Activated naive CD8-positive, alpha-beta T cell treated with anti-CD3 and anti-CD28 coated beads, Interleukin-2, amount 50 U/mL, for 24 hours (primary cell): ENCODE measurements at regions not wholly inside any gene's neighbourhood (a gene's known extent, or its start where the extent isn't known, plus 50 kb on each side); places are given as distances from the start of the nearest gene placed in this dataset.
"Not testable (repeated sequence)": the region's sequence is repeated elsewhere in the genome, so short reads cannot be mapped to it uniquely, and the experiment has no call there.

Source experiments
- ATAC-seq: fragments of 150-1000 bp; cut with Tn5 transposase; one replicate; pipeline ENCODE4 v1.10.0; 2021
- DNase-seq: peaks from one replicate; pipeline ENCODE4 v3.0.0; 2021
- H3K27ac Mint-ChIP-seq: one replicate; pipeline ENCODE4 v1.8.0; 2021; ENCODE audit warnings: mild to moderate bottlenecking, mixed read lengths
- H3K27me3 Mint-ChIP-seq: one replicate; pipeline ENCODE4 v1.8.0; 2021; ENCODE audit warnings: mixed read lengths
- H3K36me3 Mint-ChIP-seq: one replicate; pipeline ENCODE4 v1.8.0; 2021; ENCODE audit warnings: low read depth, mixed read lengths
- H3K4me1 Mint-ChIP-seq: one replicate; pipeline ENCODE4 v1.8.0; 2021; ENCODE audit warnings: mixed read lengths
- H3K4me3 Mint-ChIP-seq: one replicate; pipeline ENCODE4 v1.8.0; 2021; ENCODE audit warnings: mild to moderate bottlenecking, moderate library complexity, mixed read lengths
- H3K9me3 Mint-ChIP-seq: one replicate; pipeline ENCODE4 v1.8.0; 2021; ENCODE audit warnings: mixed read lengths

DNA sequence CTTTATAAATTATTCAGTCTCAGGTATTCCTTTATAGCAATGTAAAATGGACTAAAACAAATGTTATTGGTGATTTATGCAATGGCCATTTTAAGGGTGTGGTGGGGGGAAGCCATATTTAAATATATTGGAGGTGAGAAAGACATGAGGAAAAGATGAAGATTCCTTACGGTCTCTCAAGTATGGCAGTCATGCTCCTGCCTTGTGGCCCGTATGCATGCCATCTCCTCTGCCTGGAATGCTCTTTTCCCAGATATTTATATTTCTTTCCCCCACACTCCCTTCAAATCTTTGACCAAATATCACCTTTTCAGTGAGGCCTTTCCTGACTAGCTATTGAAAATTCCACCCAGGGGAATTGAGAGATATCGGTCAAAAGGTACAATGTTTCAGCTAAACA, 206.0 kb downstream of the POTEM start:
- H3K9me3 Mint-ChIP-seq, H3K36me3 Mint-ChIP-seq, H3K27ac Mint-ChIP-seq, ATAC-seq, H3K4me1 Mint-ChIP-seq, H3K4me3 Mint-ChIP-seq, H3K27me3 Mint-ChIP-seq, DNase-seq: not testable (repeated sequence)

DNA sequence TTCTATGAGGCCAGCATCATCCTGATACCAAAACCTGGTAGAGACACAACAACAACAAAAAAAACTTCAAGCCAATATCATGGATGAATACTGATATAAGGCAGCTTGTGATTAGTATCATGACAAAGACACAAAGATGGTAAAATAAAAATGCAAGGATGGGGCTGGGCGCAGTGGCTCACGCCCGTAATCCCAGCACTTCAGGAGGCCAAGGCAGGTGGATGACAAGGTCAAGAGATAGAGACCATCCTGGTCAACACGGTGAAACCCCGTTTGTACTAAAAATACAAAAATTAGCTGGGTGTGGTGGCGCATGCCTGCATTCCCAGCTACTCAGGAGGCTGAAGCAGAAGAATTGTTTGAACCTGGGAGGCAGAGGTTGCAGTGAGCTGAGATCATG, 210.2 kb downstream of the POTEM start:
- H3K27me3 Mint-ChIP-seq, H3K9me3 Mint-ChIP-seq, H3K36me3 Mint-ChIP-seq, H3K4me3 Mint-ChIP-seq, H3K27ac Mint-ChIP-seq, ATAC-seq, DNase-seq, H3K4me1 Mint-ChIP-seq: not testable (repeated sequence)

DNA sequence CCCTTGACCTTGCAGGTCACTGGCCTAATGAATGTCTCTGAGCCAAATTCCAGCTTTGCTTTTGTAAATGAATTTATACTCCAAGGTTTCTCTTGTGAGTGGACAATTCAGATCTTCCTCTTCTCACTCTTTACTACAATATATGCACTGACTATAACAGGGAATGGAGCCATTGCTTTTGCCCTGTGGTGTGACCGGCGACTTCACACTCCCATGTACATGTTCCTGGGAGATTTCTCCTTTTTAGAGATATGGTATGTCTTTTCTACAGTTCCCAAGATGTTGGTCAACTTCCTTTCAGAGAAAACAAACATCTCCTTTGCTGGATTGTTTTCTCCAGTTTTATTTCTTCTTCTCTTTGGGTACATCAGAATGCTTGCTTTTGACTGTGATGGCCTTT, 213.1 kb downstream of the POTEM start:
- not testable (repeated sequence) for H3K36me3 Mint-ChIP-seq, ATAC-seq, DNase-seq, H3K27me3 Mint-ChIP-seq, H3K4me3 Mint-ChIP-seq, H3K9me3 Mint-ChIP-seq, H3K4me1 Mint-ChIP-seq, H3K27ac Mint-ChIP-seq

DNA sequence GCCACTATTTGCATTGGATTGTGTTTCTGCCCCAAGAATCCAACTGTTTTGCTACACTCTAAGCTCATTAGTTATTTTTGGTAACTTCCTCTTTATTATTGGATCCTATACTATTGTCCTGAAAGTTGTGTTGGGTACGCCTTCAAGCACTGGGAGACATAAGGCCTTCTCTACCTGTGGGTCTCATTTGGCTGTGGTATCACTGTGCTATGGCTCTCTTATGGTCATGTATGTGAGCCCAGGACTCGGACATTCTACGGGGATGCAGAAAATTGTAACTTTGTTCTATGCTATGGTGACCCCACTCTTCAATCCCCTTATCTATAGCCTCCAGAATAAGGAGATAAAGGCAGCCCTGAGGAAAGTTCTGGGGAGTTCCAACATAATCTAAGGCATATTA, 213.6 kb downstream of the POTEM start:
- not testable (repeated sequence) for H3K9me3 Mint-ChIP-seq, H3K4me1 Mint-ChIP-seq, H3K36me3 Mint-ChIP-seq, H3K27me3 Mint-ChIP-seq, H3K27ac Mint-ChIP-seq, H3K4me3 Mint-ChIP-seq, DNase-seq, ATAC-seq

DNA sequence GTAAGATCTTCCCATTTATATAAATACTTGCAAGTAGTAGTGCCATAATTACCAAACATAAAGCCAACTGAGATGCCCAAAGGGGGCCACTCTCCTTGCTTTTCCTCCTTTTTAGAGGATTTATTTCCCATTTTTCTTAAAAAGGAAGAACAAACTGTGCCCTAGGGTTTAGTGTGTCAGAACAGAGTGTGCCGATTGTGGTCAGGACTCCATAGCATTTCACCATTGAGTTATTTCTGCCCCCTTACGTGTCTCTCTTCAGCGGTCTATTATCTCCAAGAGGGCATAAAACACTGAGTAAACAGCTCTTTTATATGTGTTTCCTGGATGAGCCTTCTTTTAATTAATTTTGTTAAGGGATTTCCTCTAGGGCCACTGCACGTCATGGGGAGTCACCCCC, 227.9 kb downstream of the POTEM start:
- H3K27me3 Mint-ChIP-seq, ATAC-seq, H3K9me3 Mint-ChIP-seq, H3K36me3 Mint-ChIP-seq, H3K4me3 Mint-ChIP-seq, H3K4me1 Mint-ChIP-seq, H3K27ac Mint-ChIP-seq, DNase-seq: not testable (repeated sequence)

DNA sequence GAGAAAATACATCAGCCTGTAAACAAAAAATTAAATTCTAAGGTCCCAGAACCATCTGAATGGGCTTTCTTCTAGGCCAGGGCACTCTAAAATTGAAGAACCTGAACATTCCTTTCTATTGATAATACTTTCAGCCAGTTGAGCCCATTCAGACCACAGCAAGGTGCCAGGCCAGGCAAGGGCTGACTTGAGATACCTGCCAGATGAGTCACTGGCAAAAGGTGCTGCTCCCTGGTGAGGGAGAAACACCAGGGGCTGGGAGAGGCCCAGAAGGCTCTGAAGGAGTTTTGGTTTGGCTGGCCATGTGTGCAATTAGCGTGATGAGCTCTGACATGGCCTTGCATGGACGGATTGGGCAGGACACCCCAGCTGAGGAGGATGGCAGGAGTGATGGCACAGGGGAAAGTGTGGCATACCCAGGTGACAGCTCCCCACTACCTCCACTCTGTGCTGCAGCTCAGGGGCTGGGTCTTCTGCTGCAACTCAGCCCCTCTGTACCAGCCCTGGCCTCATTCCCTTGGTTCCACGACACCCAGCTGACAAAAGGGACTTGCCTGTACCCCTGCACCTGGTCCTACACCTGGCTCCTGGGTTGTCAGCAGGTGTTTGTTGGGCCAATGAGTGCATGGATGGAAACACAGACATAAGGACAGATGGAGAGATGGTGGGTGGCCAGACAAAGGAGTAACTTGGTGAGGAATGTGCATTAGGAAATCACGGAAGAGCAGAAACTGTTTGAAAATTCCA, 230.4 kb downstream of the POTEM start:
- H3K9me3 Mint-ChIP-seq, H3K4me1 Mint-ChIP-seq, H3K27me3 Mint-ChIP-seq, ATAC-seq, DNase-seq, H3K4me3 Mint-ChIP-seq, H3K36me3 Mint-ChIP-seq, H3K27ac Mint-ChIP-seq: not testable (repeated sequence)

DNA sequence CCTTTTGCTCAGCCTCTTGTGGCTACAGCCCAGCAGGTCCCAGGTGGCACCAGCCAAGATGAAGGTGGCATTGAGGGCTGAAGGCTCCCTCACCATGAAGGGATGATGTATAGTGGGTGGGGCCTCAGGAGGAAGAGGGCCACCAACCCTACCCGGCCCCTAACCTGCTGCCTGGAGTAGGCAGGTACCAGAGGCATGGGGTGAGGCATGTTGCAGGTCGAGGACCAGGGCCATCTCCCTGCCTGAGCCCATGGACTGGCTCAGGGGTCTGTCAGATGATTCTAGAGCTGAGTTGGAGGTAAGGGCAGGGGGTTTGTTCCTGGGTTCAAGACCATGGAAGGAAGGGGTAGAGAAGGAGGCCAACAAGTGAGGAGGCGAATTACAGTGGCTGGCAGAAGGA, 231.1 kb downstream of the POTEM start:
- H3K4me1 Mint-ChIP-seq, H3K27ac Mint-ChIP-seq, H3K27me3 Mint-ChIP-seq, H3K9me3 Mint-ChIP-seq, ATAC-seq, H3K36me3 Mint-ChIP-seq, H3K4me3 Mint-ChIP-seq, DNase-seq: not testable (repeated sequence)

DNA sequence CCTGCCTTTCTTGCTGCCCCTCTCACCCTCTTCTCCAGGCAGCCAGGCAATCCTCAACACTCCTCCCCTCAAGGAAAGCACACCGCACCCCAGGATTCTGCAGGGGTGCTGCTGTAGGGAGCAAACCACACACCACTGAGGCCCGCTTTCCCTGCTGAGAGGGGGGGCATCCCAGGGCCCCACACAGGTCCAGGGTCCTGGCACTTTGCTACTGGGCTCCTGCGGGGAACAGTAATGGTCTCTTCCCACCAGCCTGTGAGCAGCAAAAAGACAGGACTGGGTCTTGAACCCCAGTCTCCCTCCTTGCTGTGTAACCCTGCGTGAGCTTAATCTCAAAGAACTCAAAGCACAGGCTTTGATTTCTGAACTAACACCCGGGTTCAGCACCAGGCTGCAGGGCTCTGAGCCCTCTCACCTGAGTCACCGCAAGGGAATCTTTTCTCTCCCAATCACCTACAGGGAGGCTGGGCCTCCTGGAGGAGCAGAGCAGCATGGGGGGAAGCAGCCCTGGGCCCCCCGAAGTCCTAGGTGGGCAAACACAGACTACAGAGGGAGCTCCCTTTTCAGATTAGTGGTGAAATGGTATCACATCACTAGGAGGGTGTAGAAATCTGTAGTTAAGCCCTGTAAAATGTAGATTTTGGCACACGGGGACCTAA, 232.6 kb downstream of the POTEG start:
- not testable (repeated sequence) for DNase-seq, H3K9me3 Mint-ChIP-seq, ATAC-seq, H3K4me1 Mint-ChIP-seq, H3K4me3 Mint-ChIP-seq, H3K27ac Mint-ChIP-seq, H3K36me3 Mint-ChIP-seq, H3K27me3 Mint-ChIP-seq

DNA sequence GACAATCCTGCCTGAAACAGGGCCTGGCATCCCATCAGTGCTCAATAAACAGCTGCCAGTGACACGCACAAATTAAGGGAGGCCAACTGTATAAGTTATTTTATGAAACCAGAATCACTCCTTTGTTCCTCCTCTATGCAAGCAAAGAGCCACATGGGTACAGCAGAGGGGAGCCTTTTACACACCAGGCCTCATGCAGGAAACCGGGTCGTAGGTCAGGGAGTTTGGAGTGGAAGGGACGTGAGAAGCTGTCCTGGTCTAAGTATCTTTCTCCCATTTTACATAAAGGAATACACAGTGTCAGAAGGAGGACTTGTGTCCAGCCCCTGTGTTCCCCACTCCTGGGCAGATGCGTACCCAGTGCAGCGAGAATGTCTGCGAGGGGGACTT, 232.1 kb downstream of the POTEG start:
- H3K36me3 Mint-ChIP-seq, H3K27me3 Mint-ChIP-seq, H3K27ac Mint-ChIP-seq, H3K9me3 Mint-ChIP-seq, DNase-seq, ATAC-seq, H3K4me1 Mint-ChIP-seq, H3K4me3 Mint-ChIP-seq: not testable (repeated sequence)

DNA sequence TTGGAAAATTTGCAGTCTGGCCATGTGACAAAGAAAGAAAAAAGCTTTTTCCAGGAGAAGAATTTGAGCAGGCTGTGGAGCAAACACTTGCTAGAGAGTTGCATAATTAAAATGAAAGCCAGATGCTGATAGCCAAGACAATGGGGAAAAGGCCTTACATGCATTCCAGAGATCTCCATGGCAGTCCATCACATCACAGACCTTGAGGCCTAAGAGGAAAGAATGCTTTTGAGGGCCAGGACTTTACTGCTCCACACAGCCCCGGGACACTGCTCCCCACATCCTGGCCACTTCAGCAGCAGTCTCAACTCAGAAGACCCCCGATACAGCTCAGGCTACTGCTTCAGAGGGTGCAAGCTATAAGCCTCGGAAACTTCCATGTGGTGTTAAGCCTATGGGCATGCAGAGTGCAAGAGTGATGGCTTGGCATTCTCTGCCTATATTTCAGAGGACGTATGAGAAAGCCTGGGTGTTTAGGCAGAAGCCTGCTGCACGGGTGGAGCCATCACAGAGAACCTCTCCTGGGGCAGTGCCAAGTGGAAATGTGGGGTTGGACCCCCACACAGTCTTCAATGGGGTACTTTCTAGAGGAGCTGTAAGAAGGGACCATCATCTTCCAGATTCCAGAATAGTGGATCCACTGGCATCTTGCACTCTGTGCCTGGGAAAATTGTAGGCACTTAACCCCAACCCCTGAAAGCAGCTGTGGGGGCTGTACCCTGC, 230.7 kb downstream of the POTEG start:
- not testable (repeated sequence) for H3K4me3 Mint-ChIP-seq, H3K27ac Mint-ChIP-seq, H3K4me1 Mint-ChIP-seq, H3K36me3 Mint-ChIP-seq, H3K9me3 Mint-ChIP-seq, DNase-seq, ATAC-seq, H3K27me3 Mint-ChIP-seq

DNA sequence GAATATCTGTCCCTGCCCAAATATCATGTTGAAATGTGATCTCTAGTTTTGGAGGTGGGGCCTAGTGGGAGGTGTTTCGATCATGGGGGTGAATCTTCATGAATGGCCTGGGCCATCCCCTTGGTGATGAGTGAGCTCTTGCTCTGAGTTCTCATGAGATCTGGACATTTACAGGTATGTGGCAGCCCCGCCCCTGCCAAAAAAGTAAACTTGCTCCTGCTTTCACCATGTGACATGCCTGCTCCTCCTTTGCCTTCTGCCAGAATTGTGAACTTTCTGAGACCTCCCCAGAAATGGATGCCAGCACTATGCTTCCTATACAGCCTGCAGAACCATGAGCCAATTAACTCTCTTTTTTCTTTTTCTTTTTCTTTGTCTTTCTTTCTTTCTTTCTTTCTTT, 229.3 kb downstream of the POTEG start:
- not testable (repeated sequence) for ATAC-seq, H3K36me3 Mint-ChIP-seq, DNase-seq, H3K4me1 Mint-ChIP-seq, H3K4me3 Mint-ChIP-seq, H3K9me3 Mint-ChIP-seq, H3K27ac Mint-ChIP-seq, H3K27me3 Mint-ChIP-seq

DNA sequence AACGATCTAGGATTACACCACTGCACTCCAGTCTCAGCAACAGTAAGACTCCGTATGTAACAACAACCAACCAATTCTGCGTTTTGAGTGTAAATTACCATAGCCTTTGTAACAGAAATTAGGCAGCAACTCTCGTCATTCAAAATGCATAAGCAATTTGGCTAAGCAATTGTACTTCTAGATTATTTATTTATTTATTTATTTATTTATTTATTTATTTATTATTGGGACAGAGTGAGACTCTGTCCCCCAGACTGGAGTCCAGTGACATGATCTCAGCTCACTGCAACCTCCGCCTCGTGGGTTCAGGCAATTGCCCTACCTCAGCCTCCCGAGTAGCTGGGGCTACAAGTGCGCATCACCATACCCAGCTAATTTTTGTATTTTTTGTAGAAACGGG, 217.7 kb downstream of the POTEG start:
- not testable (repeated sequence) for ATAC-seq, H3K27ac Mint-ChIP-seq, DNase-seq

DNA sequence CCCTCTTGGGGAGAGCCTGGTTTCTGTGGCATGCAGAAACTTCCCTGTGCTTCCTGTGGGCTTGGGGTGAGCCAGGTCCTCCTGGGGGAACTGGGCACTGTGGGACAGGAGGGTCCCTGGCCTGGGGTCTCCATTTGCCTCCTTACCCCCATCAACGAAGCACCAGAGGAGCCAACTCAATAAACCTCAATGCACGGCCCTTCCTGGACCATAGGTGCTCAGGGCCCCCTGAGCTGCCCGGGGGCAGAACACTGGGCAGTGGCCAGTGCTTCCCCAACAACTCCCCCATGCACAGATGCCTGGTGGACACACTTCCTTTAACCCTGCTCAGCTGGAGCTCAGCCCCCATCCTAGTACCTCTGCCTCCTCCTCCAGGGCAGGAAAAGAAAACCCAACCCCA, 214.7 kb downstream of the POTEG start:
- H3K4me1 Mint-ChIP-seq, H3K9me3 Mint-ChIP-seq, DNase-seq, H3K4me3 Mint-ChIP-seq, H3K36me3 Mint-ChIP-seq, ATAC-seq, H3K27me3 Mint-ChIP-seq, H3K27ac Mint-ChIP-seq: not testable (repeated sequence)

More for the DNA sequence above, 217.7 kb downstream of the POTEG start:
- not testable (repeated sequence) for H3K4me3 Mint-ChIP-seq, H3K27me3 Mint-ChIP-seq, H3K4me1 Mint-ChIP-seq, H3K36me3 Mint-ChIP-seq, H3K9me3 Mint-ChIP-seq

DNA sequence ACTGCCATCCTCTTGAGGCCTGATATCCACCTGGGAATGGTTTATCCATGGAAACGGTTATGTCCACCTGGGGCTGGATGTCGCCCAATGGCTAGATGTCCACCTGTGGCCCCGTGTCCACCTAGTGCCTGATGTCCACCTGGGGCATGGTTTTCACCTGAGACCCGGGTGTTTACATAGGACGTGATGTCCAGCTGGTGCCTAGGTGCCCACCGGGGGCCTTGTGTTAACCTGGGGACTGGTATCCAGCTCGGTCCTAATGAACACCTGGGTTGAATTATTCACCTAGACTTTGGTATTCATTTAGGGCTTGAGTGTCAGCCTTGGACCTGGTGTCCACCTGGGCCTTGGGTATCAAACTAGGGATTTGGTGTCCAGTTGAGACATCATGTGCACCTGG, 202.7 kb downstream of the POTEG start:
- not testable (repeated sequence) for H3K4me3 Mint-ChIP-seq, H3K4me1 Mint-ChIP-seq, ATAC-seq, H3K9me3 Mint-ChIP-seq, DNase-seq, H3K27ac Mint-ChIP-seq, H3K27me3 Mint-ChIP-seq, H3K36me3 Mint-ChIP-seq

DNA sequence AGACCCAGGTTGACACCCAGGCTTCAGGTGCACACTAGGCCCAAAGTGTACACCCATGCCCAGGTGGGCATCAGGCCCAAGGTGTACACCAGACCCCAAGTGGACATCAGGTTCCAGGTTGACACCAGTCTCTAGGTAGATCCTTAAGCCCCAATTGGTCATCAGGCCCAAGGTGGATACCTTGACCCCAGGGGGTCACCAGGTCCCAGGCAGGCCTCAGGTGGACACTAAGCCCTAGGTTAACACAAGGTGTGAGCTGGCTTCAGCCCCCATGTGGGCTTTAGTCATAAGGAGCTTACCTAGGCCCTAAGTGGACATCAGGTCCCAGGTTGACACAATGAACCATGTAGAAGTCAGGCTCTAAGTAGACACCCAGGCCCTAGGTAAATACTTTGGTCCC, 200.1 kb downstream of the POTEG start:
- H3K27ac Mint-ChIP-seq, ATAC-seq, H3K4me3 Mint-ChIP-seq, H3K27me3 Mint-ChIP-seq, DNase-seq, H3K36me3 Mint-ChIP-seq, H3K9me3 Mint-ChIP-seq, H3K4me1 Mint-ChIP-seq: not testable (repeated sequence)
